GM12878 (cell line): ENCODE measurements at regions not wholly inside any gene's neighbourhood (a gene's known extent, or its start where the extent isn't known, plus 50 kb on each side); places are given as distances from the start of the nearest gene placed in this dataset.

Experiments
- ATAC-seq: fragments of 200-7000 bp; cut with Tn5 transposase; 3 replicates; pipeline ENCODE4 v1.9.1; 2020; ENCODE audit warnings: mild to moderate bottlenecking, moderate library complexity
- BruUV-seq: library from RNA; stranded (reverse); fragments of 400-500 nt; replicated peaks from 2 replicates; lab custom pipeline; 2021; lab: Mats Ljungman, UMichigan
- CTCF ChIA-PET: fragments of 300-600 bp; sonication (Branson Sonifier 250); formaldehyde crosslinking; extraction: SDS; loops from one replicate; lab custom pipeline; 2021; ENCODE audit warnings: inconsistent platforms; lab: Yijun Ruan, JAX
- POLR2A ChIA-PET: fragments of 350-600 bp; formaldehyde crosslinking; extraction: SDS; loops from one replicate; lab custom pipeline; 2021; ENCODE audit warnings: inconsistent platforms; lab: Charles Lee
- RAD21 ChIA-PET: fragments of 300-600 bp; sonication (Branson Sonifier 250); formaldehyde crosslinking; loops from one replicate; lab custom pipeline; 2023; ENCODE audit warnings: antibody characterized with exemption; ENCODE audit not compliant: unreplicated experiment; lab: Charles Lee
- SMC1A ChIA-PET: fragments of 300-600 bp; sonication (Branson Sonifier 250); formaldehyde crosslinking; loops from one replicate; lab custom pipeline; 2023; ENCODE audit not compliant: unreplicated experiment, uncharacterized antibody; lab: Charles Lee
- DNase-seq: peaks from one replicate; pipeline ENCODE4 v3.0.0-alpha.2; 2011; ENCODE audit warnings: low read depth, low spot score
- FAIRE-seq: peaks from 3 replicates; lab custom pipeline; 2011; peaks lifted over from hg19 to GRCh38; lab: Jason Lieb, UNC
- H2AFZ ChIP-seq: 2 replicates; pipeline ENCODE4 v1.6.0; 2011; ENCODE audit warnings: low read depth, low read length, control low read depth; ENCODE audit not compliant: control insufficient read depth
- H3K27ac ChIP-seq: 2 replicates; pipeline ENCODE4 v1.5.1; 2011; ENCODE audit warnings: control low read depth; ENCODE audit not compliant: control insufficient read depth, insufficient read depth
- H3K27me3 ChIP-seq, 2 experiments: replicated peaks in 1 of 2; 2 replicates each; pipeline versions ENCODE4 v1.6.0 to v1.6.1; 2011; ENCODE audit warnings: low read length in 1 of 2; ENCODE audit not compliant: control insufficient read depth in 2 of 2, insufficient read depth in 2 of 2
- H3K36me3 ChIP-seq, 2 experiments: 2 replicates each; pipeline ENCODE4 v1.5.1; 2011; ENCODE audit warnings: low read length in 1 of 2; ENCODE audit not compliant: control insufficient read depth in 2 of 2, insufficient read depth in 2 of 2
- H3K4me1 ChIP-seq: 2 replicates; pipeline ENCODE4 v1.6.1; 2011; ENCODE audit warnings: mild to moderate bottlenecking, low read length, moderate library complexity, mixed read lengths; ENCODE audit not compliant: control insufficient read depth, insufficient read depth
- H3K4me2 ChIP-seq: 2 replicates; pipeline ENCODE4 v1.6.0; 2011; ENCODE audit warnings: control low read depth; ENCODE audit not compliant: control insufficient read depth, insufficient read depth
- H3K4me3 ChIP-seq: fragments of 200-600 bp; sonication (generic); 2 replicates; pipeline ENCODE4 v1.5.1; 2016
- H3K79me2 ChIP-seq: 2 replicates; pipeline ENCODE4 v1.6.0; 2011; ENCODE audit warnings: low read length; ENCODE audit not compliant: control insufficient read depth, insufficient read depth
- H3K9ac ChIP-seq: 2 replicates; pipeline ENCODE4 v1.8.0; 2011; ENCODE audit warnings: low read length, control low read depth, mixed read lengths; ENCODE audit not compliant: control insufficient read depth, insufficient read depth
- H3K9me3 ChIP-seq: replicated peaks from 3 replicates; pipeline ENCODE4 v1.5.1; 2011; ENCODE audit warnings: mild to moderate bottlenecking, low read length; ENCODE audit not compliant: control insufficient read depth, insufficient read depth
- H4K20me1 ChIP-seq: 2 replicates; pipeline ENCODE4 v1.6.0; 2011; ENCODE audit not compliant: control insufficient read depth, insufficient read depth
- ATF7 ChIP-seq: fragments of 450-650 bp; IDR thresholded peaks from 2 replicates; pipeline ENCODE4 v1.6.1; 2016; ENCODE audit warnings: low read depth, mild to moderate bottlenecking
- BACH1 ChIP-seq: fragments of 450-650 bp; IDR thresholded peaks from 2 replicates; pipeline ENCODE4 v1.6.1; 2017; ENCODE audit warnings: mild to moderate bottlenecking, borderline replicate concordance
- CUX1 ChIP-seq: IDR thresholded peaks from 2 replicates; pipeline ENCODE4 v1.6.1; 2012; ENCODE audit warnings: improper control_type of control experiment, low read depth, low read length; ENCODE audit not compliant: insufficient replicate concordance
- E4F1 ChIP-seq: fragments of 450-650 bp; IDR thresholded peaks from 2 replicates; pipeline ENCODE4 v1.6.1; 2018; ENCODE audit warnings: borderline replicate concordance, mild to moderate bottlenecking; ENCODE audit not compliant: partially characterized antibody
- EZH2 ChIP-seq: IDR thresholded peaks from 2 replicates; pipeline ENCODE4 v1.6.1; 2012; ENCODE audit warnings: low read depth, mild to moderate bottlenecking, control low read depth, inconsistent platforms, low read length, borderline replicate concordance; ENCODE audit not compliant: control insufficient read depth
- SRF ChIP-seq, 2 experiments: IDR thresholded peaks; 2 replicates each; pipeline ENCODE4 v1.6.1; 2011; ENCODE audit warnings: low read depth in 2 of 2, low read length in 2 of 2, mild to moderate bottlenecking in 1 of 2, moderate library complexity in 1 of 2
- STAT1 ChIP-seq: fragments of 450-650 bp; conservative IDR thresholded peaks from 2 replicates; pipeline ENCODE4 v1.6.1; 2014; ENCODE audit warnings: antibody characterized with exemption, mild to moderate bottlenecking
- WGBS: methylation state at CpG from one replicate; pipeline ENCODE4 v1.1.6; 2016; ENCODE audit warnings: low lambda C conversion rate; ENCODE audit not compliant: insufficient replicate concordance, insufficient coverage; ENCODE audit errors: missing lambda C conversion rate; 5-methylcytosine and 5-hydroxymethylcytosine counted together
- in situ Hi-C: fragments of 300-500 bp; cut with MboI; formaldehyde crosslinking; loops from 9 replicates; pipeline ENCODE4 v1.14.3; 2018; ENCODE audit warnings: mixed read lengths
- intact Hi-C: fragments of 100-400 bp; cut with micrococcal nuclease; formaldehyde crosslinking; loops from one replicate; pipeline ENCODE4 v1.14.2; 2022; ENCODE audit not compliant: unreplicated experiment

GRCh38 chr1:209266590-209267205, 316.8 kb upstream of the CAMK1G start:
- H3K4me1 ChIP-seq = no peaks in the 10 kb centered on the region
- peak; percentile 66 for ATAC-seq
- H3K36me3 ChIP-seq = no peaks in the 10 kb centered on the region
- no peak for DNase-seq
- H4K20me1 ChIP-seq = no peaks in the 10 kb centered on the region
- no peaks in the 10 kb centered on the region for H3K27me3 ChIP-seq
- H3K9me3 ChIP-seq = no peaks in the 10 kb centered on the region
- no peak overlapping the region for H2AFZ ChIP-seq
- 8% methylated on average over 5 of the region's 5 CpGs for WGBS
- RAD21 ChIA-PET = no interaction called here
- FAIRE-seq = no peak
- in situ Hi-C loops = no loop called here
- no peak for TF ChIP-seq BACH1
- TF ChIP-seq ATF7 = peak; percentile 58; the same call in 1 of the 2 replicates
- no peak for TF ChIP-seq SRF (IDR thresholded peaks at IDR 0.05; ENCODE audit: low read depth in 2 of 2, low read length in 2 of 2)
- TF ChIP-seq E4F1 = no peak
- no peak for TF ChIP-seq EZH2
- no peak for TF ChIP-seq CUX1
- TF ChIP-seq STAT1 = no peak
- no peak overlapping the region for H3K9ac ChIP-seq
- no peaks in the 10 kb centered on the region for H3K79me2 ChIP-seq
- BruUV-seq = no TSS peak
- POLR2A ChIA-PET = no interaction called here
- SMC1A ChIA-PET = no interaction called here
- no peak overlapping the region for H3K27ac ChIP-seq
- CTCF ChIA-PET = interaction anchor here (0.6 kb wide), 1 partner anchor 9 kb away, joined by 3 read pairs; no protein-coding TSS in a partner anchor
- no peak overlapping the region for H3K4me3 ChIP-seq
- intact Hi-C loops = no loop called here
- no peak overlapping the region for H3K4me2 ChIP-seq
